ENCODE measurements at regions not wholly inside any gene's neighbourhood (a gene's known extent, or its start where the extent isn't known, plus 50 kb on each side); places are given as distances from the start of the nearest gene placed in this dataset.
"Not testable (repeated sequence)": the region's sequence is repeated elsewhere in the genome, so short reads cannot be mapped to it uniquely, and the experiment has no call there.

GRCh38 chr10:131823601-131824099 is 77.2 kb upstream of the PPP2R2D start:
- not testable (repeated sequence) for DNase-seq (ENCODE audit: low read depth in 2 of 2, low spot score in 1 of 2)

GRCh38 chr10:131824371-131825149 is 76.2 kb upstream of the PPP2R2D start:
- DNase-seq (ENCODE audit: low read depth in 2 of 2, low spot score in 1 of 2) = no peak

- DNase-seq (ENCODE audit: low read depth in 2 of 2, low spot score in 1 of 2) = no peak
Observed at GRCh38 chr10:131825150-131825848, 75.5 kb upstream of the PPP2R2D start.

- no peak for DNase-seq (ENCODE audit: low read depth in 2 of 2, low spot score in 1 of 2)
Observed at GRCh38 chr10:131825960-131826650, 74.7 kb upstream of the PPP2R2D start.

- no peak for DNase-seq (ENCODE audit: low read depth in 2 of 2, low spot score in 1 of 2)
Observed at GRCh38 chr10:131829156-131829930, 71.5 kb upstream of the PPP2R2D start.

GRCh38 chr10:131830446-131831130 is 70.2 kb upstream of the PPP2R2D start:
- no peak for DNase-seq (ENCODE audit: low read depth in 2 of 2, low spot score in 1 of 2)

GRCh38 chr10:131831561-131831960 is 69.2 kb upstream of the PPP2R2D start:
- DNase-seq (ENCODE audit: low read depth in 2 of 2, low spot score in 1 of 2) = no peak

- DNase-seq (ENCODE audit: low read depth in 2 of 2, low spot score in 1 of 2) = no peak
Observed at GRCh38 chr10:131832056-131832685, 68.6 kb upstream of the PPP2R2D start.

- no peak for DNase-seq (ENCODE audit: low read depth in 2 of 2, low spot score in 1 of 2)
Observed at GRCh38 chr10:131833013-131833412, 67.8 kb upstream of the PPP2R2D start.

- no peak for DNase-seq (ENCODE audit: low read depth in 2 of 2, low spot score in 1 of 2)
Observed at GRCh38 chr10:131833446-131834080, 67.2 kb upstream of the PPP2R2D start.

- no peak for DNase-seq (ENCODE audit: low read depth in 2 of 2, low spot score in 1 of 2)
Observed at GRCh38 chr10:131834152-131834810, 66.5 kb upstream of the PPP2R2D start.

- no peak for DNase-seq (ENCODE audit: low read depth in 2 of 2, low spot score in 1 of 2)
Observed at GRCh38 chr10:131838966-131839742, 61.7 kb upstream of the PPP2R2D start.

GRCh38 chr10:131839880-131840787 is 60.7 kb upstream of the PPP2R2D start:
- not testable (repeated sequence) for DNase-seq (ENCODE audit: low read depth in 2 of 2, low spot score in 1 of 2)

- no peak for DNase-seq (ENCODE audit: low read depth in 2 of 2, low spot score in 1 of 2)
Observed at GRCh38 chr10:131840788-131841118, 60.1 kb upstream of the PPP2R2D start.

- no peak for DNase-seq (ENCODE audit: low read depth in 2 of 2, low spot score in 1 of 2)
Observed at GRCh38 chr10:131841131-131841660, 59.6 kb upstream of the PPP2R2D start.

GRCh38 chr10:131841661-131842139 is 59.1 kb upstream of the PPP2R2D start:
- DNase-seq (ENCODE audit: low read depth in 2 of 2, low spot score in 1 of 2) = no peak
